Tibial nerve (tissue), 4 donors: ENCODE measurements at regions not wholly inside any gene's neighbourhood (a gene's known extent, or its start where the extent isn't known, plus 50 kb on each side); places are given as distances from the start of the nearest gene placed in this dataset.

Experiments used
- CTCF ChIP-seq, 5 experiments: fragments of 200-600 bp in 3 of 5; fragments of 450-650 bp in 2 of 5; sonication (generic) in 3 of 5; IDR thresholded peaks; one replicate each; pipeline ENCODE4 v1.5.1; 2016 to 2019; ENCODE audit warnings: antibody characterized with exemption in 5 of 5, mild to moderate bottlenecking in 3 of 5, moderate library complexity in 2 of 5
- EP300 ChIP-seq, 2 donors: sonication (generic); formaldehyde crosslinking; IDR thresholded peaks; one replicate each; pipeline ENCODE4 v1.6.1; 2017; ENCODE audit warnings: antibody characterized with exemption in 2 of 2, mild to moderate bottlenecking in 1 of 2
- POLR2A ChIP-seq, 2 donors: fragments of 450-650 bp; IDR thresholded peaks; one replicate each; pipeline ENCODE4 v1.6.1; 2017; ENCODE audit warnings: antibody characterized with exemption in 2 of 2, mild to moderate bottlenecking in 2 of 2, moderate library complexity in 2 of 2

GRCh38 chr1:191907121-191907520, 251.1 kb upstream of the RGS18 start:
- TF ChIP-seq CTCF (IDR thresholded peaks at IDR 0.05) (no peak), POLR2A (IDR thresholded peaks at IDR 0.05) (no peak), EP300 (IDR thresholded peaks at IDR 0.05) (no peak)
